Progenitor cell of endocrine pancreas (in vitro differentiated cells): ENCODE measurements at regions not wholly inside any gene's neighbourhood (a gene's known extent, or its start where the extent isn't known, plus 50 kb on each side); places are given as distances from the start of the nearest gene placed in this dataset.

Source experiments
- DNase-seq: peaks from one replicate; pipeline ENCODE4 v3.0.0; 2021; ENCODE audit warnings: low spot score; ENCODE audit not compliant: unreplicated experiment
- H3K27ac Mint-ChIP-seq: 2 replicates; pipeline ENCODE4 v1.8.0; 2021; ENCODE audit warnings: mild to moderate bottlenecking, moderate library complexity, mixed read lengths
- H3K27me3 Mint-ChIP-seq: 2 replicates; pipeline ENCODE4 v1.8.0; 2021; ENCODE audit warnings: mixed read lengths
- H3K36me3 Mint-ChIP-seq: 2 replicates; pipeline ENCODE4 v1.8.0; 2022; ENCODE audit warnings: mixed read lengths; ENCODE audit not compliant: insufficient read depth
- H3K4me1 Mint-ChIP-seq: 2 replicates; pipeline ENCODE4 v1.8.0; 2021; ENCODE audit warnings: low read depth, mixed read lengths
- H3K4me3 Mint-ChIP-seq: 2 replicates; pipeline ENCODE4 v1.8.0; 2021; ENCODE audit warnings: low read depth, mild to moderate bottlenecking, moderate library complexity, mixed read lengths
- H3K9me3 Mint-ChIP-seq: 2 replicates; pipeline ENCODE4 v1.8.0; 2021; ENCODE audit warnings: low read depth, mixed read lengths
- TF ChIP-seq, protein P1 (sequence below): fragments of 200-600 bp; sonication (generic); IDR thresholded peaks from one replicate; pipeline ENCODE4 v1.5.0; 2021; ENCODE audit warnings: antibody characterized with exemption, mild to moderate bottlenecking; ENCODE audit not compliant: unreplicated experiment

DNA sequence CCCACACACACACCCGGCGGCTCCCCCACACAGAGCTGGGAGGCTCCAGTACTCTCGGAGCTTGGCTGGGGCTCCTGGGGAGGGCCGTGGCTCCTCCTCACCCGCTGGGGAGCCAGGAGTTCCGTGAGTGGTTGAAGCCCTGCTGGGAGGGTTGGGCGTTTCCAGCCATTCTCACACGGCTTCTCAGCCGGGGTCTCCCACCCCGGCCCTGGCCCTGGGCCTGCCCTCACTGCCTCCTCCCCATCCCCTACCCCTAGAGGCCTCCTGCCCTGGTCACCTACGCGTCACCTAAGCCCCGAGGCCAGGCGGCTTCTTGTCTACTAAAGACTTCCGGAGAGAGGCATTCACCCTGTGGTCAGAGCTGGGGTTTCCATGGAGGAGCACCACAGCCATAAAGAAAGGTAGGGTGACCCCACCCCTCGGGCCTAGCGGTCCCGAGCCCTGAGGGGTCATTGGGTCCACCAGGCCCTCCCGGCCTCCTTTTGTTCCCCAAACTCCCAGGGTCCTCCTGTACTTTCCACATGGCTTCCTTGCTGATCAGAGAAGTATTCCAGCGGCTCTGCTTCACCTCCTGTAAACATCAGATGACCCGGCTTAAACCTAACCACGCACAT lies 99.3 kb downstream of the TTLL2 start:
- H3K36me3 Mint-ChIP-seq = no peaks in the 10 kb centered on the region
- peaks cover 17% of the 10 kb centered on the region for H3K4me1 Mint-ChIP-seq
- DNase-seq = no peak
- H3K27me3 Mint-ChIP-seq = no peaks in the 10 kb centered on the region
- TF ChIP-seq, protein P1, sequence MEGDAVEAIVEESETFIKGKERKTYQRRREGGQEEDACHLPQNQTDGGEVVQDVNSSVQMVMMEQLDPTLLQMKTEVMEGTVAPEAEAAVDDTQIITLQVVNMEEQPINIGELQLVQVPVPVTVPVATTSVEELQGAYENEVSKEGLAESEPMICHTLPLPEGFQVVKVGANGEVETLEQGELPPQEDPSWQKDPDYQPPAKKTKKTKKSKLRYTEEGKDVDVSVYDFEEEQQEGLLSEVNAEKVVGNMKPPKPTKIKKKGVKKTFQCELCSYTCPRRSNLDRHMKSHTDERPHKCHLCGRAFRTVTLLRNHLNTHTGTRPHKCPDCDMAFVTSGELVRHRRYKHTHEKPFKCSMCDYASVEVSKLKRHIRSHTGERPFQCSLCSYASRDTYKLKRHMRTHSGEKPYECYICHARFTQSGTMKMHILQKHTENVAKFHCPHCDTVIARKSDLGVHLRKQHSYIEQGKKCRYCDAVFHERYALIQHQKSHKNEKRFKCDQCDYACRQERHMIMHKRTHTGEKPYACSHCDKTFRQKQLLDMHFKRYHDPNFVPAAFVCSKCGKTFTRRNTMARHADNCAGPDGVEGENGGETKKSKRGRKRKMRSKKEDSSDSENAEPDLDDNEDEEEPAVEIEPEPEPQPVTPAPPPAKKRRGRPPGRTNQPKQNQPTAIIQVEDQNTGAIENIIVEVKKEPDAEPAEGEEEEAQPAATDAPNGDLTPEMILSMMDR = no peak
- no peaks in the 10 kb centered on the region for H3K9me3 Mint-ChIP-seq
- H3K27ac Mint-ChIP-seq = peak overlapping the region; percentile 40
- no peak overlapping the region for H3K4me3 Mint-ChIP-seq

DNA sequence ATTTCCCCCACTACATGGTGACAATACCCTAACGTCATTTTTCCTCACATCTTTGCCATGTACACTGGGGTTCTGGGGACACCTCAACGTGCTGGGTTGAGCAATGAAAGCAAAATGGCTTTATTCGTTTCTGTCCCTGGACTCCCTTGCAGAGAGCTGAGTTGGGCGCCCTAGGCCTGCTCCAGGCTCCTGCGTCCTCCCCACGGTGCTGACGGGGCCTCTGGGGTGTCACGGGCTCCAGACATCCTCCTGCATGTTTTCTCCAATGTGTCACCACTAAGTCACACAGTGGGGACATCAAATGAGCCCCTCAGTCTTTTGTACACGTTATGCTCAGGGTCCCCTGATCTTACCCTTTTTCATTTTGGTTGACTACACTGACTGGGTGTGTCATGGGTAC lies 99.8 kb downstream of the TTLL2 start:
- peak overlapping the region; percentile 40 for H3K27ac Mint-ChIP-seq
- peaks cover 14% of the 10 kb centered on the region for H3K4me1 Mint-ChIP-seq
- DNase-seq = no peak
- no peaks in the 10 kb centered on the region for H3K36me3 Mint-ChIP-seq
- TF ChIP-seq, protein P1 = no peak
- H3K9me3 Mint-ChIP-seq = no peaks in the 10 kb centered on the region
- H3K4me3 Mint-ChIP-seq = no peak overlapping the region
- H3K27me3 Mint-ChIP-seq = no peaks in the 10 kb centered on the region

DNA sequence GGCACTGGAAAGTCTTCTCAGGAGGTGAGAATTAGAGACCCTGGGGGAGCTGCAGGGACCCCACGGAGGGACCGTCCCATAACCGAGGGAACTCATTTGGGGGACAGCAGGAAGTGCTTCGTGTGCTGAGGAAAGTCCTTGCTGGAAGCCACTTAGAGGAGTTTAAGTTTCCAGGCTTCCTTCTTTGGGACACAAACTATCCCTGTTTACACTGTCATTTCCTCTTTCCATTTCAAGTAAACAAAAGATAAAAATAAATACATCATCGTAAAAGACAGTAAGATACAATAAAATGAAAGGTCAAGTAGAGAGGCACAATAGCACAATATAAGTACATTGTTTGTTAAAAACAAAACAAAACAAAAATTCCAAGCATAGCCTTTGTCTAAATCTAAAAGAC lies 101.2 kb downstream of the TTLL2 start:
- no peaks in the 10 kb centered on the region for H3K27me3 Mint-ChIP-seq
- peaks cover 3% of the 10 kb centered on the region for H3K9me3 Mint-ChIP-seq
- H3K4me1 Mint-ChIP-seq = peaks cover 2% of the 10 kb centered on the region
- no peak overlapping the region for H3K4me3 Mint-ChIP-seq
- no peak overlapping the region for H3K27ac Mint-ChIP-seq
- no peaks in the 10 kb centered on the region for H3K36me3 Mint-ChIP-seq
- TF ChIP-seq, protein P1 = no peak
- no peak for DNase-seq

DNA sequence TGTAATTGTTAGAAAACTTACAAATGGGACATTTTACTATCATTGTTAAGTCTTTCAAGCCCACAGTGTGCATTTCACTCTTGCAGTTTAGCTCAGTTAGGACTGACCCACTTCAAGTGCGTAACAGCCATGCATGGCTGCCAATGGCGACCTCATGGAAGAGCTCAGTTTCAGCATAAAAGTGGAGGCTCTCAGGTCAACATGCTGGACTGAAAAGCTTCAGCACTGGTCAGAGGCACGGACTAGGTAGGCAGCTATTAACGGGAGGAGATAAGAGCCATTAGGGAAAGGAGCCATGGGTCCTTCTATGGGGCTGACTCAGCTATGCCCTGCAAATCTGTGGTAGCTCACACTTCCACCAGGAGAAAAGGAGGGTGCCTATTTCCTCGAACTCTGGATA lies 101.8 kb downstream of the TTLL2 start:
- Mint-ChIP-seq H3K9me3 (peaks cover 3% of the 10 kb centered on the region), H3K4me1 (peaks cover 1% of the 10 kb centered on the region), H3K4me3 (no peak overlapping the region), H3K27ac (no peak overlapping the region), H3K36me3 (no peaks in the 10 kb centered on the region), H3K27me3 (no peaks in the 10 kb centered on the region)
- DNase-seq = no peak
- TF ChIP-seq, protein P1 = no peak

DNA sequence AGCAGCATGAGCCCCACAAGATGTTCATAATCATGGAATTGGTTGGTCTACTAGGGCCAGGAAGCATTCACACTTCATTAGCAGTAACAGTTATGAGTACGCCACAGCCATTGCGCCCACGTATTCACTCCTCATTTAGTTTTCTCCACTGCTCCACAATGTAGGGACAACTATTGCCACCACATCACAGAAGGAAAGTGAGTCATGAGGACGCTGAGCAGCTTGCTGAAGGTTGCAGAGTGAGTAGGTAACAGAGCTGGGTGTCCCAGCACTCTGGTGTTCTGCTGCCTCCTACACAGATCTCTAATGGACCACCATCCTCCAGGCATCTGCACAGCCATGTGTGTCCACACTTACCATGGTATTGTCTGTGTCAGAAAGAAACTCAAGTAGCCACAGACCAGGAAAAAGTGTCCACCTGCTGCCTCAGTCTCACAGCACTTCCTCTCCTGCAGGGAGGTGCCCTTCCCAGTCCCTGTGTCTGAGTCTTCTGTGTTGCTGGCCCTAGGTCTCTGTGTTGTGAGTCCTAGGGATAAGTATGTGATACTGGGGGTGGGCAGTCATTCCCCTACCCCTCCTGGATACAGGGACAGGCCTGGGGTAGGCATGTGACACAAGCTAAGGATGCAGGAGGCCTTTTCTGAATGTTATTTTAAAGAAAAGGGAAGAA lies 103.9 kb downstream of the TTLL2 start:
- no peak overlapping the region for H3K27ac Mint-ChIP-seq
- no peaks in the 10 kb centered on the region for H3K36me3 Mint-ChIP-seq
- no peak for DNase-seq
- H3K9me3 Mint-ChIP-seq = peaks cover 3% of the 10 kb centered on the region
- no peak overlapping the region for H3K4me3 Mint-ChIP-seq
- H3K4me1 Mint-ChIP-seq = peaks cover 1% of the 10 kb centered on the region
- TF ChIP-seq, protein P1 = no peak
- no peaks in the 10 kb centered on the region for H3K27me3 Mint-ChIP-seq
